Nucleus accumbens (tissue), 56 donors: ENCODE measurements at regions not wholly inside any gene's neighbourhood (a gene's known extent, or its start where the extent isn't known, plus 50 kb on each side); places are given as distances from the start of the nearest gene placed in this dataset.

Experiments used
- DNase-seq, 56 donors: peaks; one replicate each; lab custom pipeline; 2025; lab: John Stamatoyannopoulos, UW

GRCh38 chr13:55361141-55361540 is 1779.6 kb upstream of the PRR20A start:
- no peak for DNase-seq

DNA sequence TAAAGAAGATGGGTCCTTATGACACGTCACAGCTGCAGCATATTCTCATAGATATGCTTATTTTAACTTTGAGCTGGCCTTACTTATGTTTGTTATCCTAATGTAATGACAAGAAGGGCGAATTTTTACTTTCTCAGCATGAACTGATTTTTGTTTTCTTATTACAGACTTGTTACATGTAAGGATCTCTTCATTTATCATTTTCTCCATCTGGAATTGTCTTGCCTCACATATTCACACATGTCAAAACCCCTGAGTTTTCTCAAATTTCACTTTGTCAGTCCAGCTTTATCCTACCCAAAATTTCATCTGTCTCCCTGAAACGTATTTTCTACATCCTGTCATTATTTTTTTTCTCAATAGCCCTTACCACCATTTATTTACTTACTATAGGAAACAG is 1774.0 kb upstream of the PRR20A start:
- DNase-seq = no peak

GRCh38 chr13:55394470-55394869 is 1746.2 kb upstream of the PRR20A start:
- DNase-seq = no peak

GRCh38 chr13:55402870-55403269 is 1737.8 kb upstream of the PRR20A start:
- no peak for DNase-seq

DNA sequence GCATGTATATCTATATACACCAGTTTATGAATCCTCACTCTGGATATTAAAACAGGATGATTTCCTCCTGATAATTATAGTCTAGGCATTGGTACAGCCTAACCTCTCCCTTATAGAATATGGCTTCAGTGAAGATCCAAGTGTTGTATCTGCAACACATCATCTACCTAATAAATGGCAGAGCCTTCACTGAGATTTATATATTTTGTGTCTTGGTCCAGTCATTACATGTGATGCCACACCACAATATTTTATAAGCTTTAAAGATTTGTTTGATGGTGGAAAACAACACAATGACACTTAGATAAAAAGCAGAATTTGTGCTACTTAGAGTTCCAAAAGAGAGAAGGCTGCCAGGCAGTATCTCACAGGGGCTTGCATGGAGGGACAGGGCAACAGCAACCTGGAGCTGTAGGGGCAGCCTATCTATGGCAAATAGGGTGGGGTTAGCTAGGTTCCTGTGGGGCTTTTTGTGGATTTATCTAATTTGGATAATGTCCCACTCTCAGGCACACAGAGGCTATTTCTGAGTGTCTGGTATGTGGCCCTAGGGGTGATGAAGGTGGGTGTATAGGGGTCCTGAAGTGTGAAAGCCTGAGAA is 1736.7 kb upstream of the PRR20A start:
- no peak for DNase-seq

- DNase-seq = no peak
These were observed 1730.1 kb upstream of the PRR20A start for GRCh38 chr13:55410398-55411330.

- no peak for DNase-seq
These were observed 1722.6 kb upstream of the PRR20A start for GRCh38 chr13:55418095-55418494.

DNA sequence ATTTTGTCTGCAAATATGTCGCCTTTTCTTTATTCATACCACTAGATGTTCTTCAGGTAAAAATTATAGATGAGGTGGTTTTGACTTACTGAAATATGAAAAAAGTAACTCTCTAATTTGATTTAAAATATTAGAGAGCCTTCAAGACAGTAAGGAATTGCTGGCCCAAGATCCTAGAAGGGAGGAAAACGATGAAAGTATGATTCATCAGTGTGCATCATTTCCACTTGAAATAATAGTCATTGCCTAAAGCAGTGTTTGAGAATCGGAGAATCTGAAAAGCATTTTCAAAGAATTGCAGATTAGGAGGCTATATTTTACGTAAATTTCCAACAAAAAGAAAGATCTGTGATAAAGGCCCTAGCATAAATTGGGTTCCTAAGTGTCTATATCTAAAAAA is 1707.9 kb upstream of the PRR20A start:
- no peak for DNase-seq

DNA sequence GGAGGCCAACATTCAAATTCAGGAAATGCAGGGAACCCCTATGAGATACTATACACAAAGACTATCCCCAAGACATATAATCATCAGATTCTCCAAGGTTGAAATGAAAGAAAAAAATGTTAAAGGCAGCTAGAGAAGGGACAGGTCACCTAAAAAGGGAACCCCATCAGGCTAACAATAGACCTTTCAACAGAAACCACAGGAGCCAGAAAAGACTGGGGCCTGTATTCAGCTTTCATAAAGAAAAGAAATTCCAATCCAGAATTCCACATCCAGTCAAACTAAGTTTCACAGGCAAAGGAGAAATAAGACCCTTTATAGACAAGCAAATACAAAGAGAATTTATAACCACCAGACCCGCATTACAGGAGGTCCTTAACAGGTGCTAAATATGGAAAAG is 1703.6 kb upstream of the PRR20A start:
- no peak for DNase-seq

GRCh38 chr13:55439450-55439849 is 1701.3 kb upstream of the PRR20A start:
- no peak for DNase-seq

- no peak for DNase-seq
These were observed 1700.1 kb upstream of the PRR20A start for GRCh38 chr13:55440465-55441085.

DNA sequence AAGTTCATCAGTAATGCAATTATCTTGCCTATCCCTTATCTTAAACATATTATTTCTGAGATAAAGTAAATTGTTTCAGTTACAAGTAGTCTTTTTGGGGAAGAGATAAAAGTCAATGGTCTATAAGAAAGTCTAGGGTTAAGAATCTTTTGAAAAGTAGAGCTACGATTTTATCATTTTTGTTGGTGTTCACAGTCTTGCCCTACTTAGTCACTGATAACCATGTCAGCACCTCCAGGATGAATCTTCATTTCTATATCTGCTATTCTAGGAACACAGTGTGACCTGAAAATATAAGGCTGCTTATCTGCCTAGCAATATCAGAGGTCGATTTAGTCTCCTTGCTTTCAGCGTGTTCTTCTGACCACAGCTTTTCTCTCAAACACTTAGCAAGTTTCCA is 1676.5 kb upstream of the PRR20A start:
- DNase-seq = no peak

DNA sequence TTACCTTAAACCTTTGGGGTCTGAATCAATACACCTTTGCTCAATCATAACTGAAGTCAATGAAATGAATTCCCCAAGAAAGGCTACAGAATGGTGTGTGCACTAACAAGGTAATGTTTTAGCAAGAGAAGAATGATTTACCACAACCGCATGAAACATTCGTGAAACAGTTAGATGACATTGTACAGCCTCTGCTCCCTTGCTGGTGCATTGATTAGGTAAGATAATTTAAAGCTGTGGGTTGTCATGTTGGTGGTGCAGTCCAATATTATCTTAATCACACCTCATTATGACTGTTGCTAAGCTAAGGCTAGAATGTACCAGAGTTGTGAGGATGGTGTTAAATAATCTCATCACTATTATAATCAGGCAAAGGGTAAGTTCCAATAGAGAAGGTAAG is 1673.2 kb upstream of the PRR20A start:
- DNase-seq = no peak

- DNase-seq = no peak
These were observed 1657.0 kb upstream of the PRR20A start for GRCh38 chr13:55483626-55484158.

DNA sequence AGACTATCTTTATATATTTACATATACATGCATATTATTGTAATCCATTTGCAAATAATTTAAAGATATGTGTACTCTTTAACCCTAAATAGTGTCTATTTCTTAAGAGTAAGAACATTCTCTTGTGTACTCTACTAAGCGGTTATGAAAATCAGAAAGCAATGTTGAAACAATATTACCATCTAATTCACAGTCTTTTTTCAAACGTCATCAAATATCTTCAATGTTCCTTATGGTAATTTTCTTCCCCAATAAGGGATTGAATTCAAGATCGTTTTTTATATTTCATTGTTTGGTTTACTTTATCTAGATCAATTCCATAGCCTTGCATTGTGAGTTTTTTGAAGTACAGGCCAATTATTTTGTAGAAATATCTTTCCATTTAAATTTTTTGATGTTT is 1647.4 kb upstream of the PRR20A start:
- DNase-seq = no peak

DNA sequence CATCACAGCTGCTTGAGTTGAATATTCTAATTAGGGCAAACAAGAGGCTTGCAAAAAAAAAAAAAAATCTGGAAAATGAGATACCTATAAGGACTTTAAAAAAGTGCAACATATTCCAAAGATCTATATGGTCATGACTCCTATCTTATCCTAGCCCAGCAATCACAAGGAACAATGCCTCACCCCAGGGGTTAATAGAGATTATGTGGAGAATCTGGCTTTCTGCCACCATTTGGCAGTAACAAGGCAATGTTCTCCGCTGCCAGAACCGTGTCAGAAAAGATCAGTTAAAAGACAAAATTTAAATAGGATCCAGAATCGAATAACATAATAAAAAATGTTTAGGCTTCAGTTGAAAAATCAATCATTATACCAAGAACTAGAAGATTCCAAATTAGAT is 1643.2 kb upstream of the PRR20A start:
- DNase-seq = no peak

DNA sequence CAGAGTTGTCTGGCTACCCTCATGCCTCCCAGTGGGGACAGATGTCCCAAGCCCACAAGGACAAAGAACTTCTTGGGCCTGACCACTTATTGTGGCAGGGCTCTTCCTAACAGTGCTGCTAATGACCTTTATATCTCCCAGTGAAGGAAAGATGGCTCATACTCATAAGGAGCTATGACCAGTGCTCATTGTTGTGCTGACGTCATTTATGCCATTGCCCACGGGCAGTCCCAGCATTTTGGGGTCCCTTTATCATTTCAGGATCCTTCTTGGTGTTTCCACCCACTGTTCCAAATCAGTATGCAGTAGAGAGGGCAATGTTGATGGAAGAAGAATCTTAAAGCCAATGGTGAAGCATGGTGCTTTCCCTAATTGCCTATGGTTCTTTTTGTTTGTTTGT is 1640.0 kb upstream of the PRR20A start:
- DNase-seq = no peak

DNA sequence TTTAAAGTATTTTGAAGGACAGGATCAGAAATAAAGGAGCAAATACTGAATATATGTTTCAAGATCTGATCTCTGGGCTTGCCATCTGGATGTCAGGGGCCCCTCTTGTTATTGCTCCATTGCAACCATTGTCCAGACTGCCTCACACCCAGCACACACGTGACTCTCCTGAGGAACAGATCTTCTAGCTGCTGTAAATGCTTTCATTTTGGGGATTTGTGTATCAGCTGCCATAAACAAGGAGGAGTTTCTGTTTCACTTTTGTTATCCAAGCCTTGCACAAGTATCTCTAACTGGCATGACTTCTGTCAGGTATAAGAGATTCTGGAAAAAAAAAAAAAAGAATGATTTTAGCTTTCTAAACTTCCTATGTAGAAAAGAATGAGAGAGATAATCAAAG is 1624.1 kb upstream of the PRR20A start:
- no peak for DNase-seq

GRCh38 chr13:55517312-55517711 is 1623.4 kb upstream of the PRR20A start:
- no peak for DNase-seq

- no peak for DNase-seq
These were observed 1612.3 kb upstream of the PRR20A start for GRCh38 chr13:55528434-55528833.

DNA sequence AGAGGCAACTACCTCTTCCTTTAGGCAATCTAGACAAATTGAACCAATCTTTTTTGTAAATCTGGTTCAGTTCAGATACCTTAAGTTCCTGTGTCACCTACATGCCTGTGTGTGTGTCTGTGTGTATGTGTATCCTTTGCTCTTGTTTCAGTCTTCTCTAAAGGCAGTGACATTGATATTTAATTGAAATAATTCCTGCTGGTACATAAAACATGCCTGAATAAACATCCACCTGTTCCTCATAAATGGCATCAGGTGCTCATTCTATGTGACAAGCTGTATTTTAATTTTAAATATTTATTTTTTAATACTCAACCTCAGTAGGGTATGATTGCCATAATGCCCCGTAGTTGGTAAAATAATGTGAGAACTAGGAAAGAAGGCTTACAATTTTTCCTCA is 1606.4 kb upstream of the PRR20A start:
- no peak for DNase-seq
